Mesothelial cell of epicardium (in vitro differentiated cells): ENCODE measurements at regions not wholly inside any gene's neighbourhood (a gene's known extent, or its start where the extent isn't known, plus 50 kb on each side); places are given as distances from the start of the nearest gene placed in this dataset.

Source experiments
- DNase-seq, 2 experiments: peaks; one replicate each; pipeline ENCODE4 v3.0.0; 2021; ENCODE audit warnings: low spot score in 2 of 2; ENCODE audit not compliant: unreplicated experiment in 2 of 2
- H3K27ac Mint-ChIP-seq: 2 replicates; pipeline ENCODE4 v1.8.0; 2021; ENCODE audit warnings: mixed read lengths
- H3K27me3 Mint-ChIP-seq: 2 replicates; pipeline ENCODE4 v1.8.0; 2021; ENCODE audit warnings: low read depth, mixed read lengths
- H3K36me3 Mint-ChIP-seq: 2 replicates; pipeline ENCODE4 v1.8.0; 2021; ENCODE audit warnings: mixed read lengths
- H3K4me1 Mint-ChIP-seq: 2 replicates; pipeline ENCODE4 v1.8.0; 2021; ENCODE audit warnings: mixed read lengths
- H3K4me3 Mint-ChIP-seq: 2 replicates; pipeline ENCODE4 v1.8.0; 2021; ENCODE audit warnings: mild to moderate bottlenecking, moderate library complexity, mixed read lengths
- H3K9me3 Mint-ChIP-seq: 2 replicates; pipeline ENCODE4 v1.8.0; 2021; ENCODE audit warnings: mixed read lengths
- TF ChIP-seq, protein P1 (sequence below): fragments of 200-600 bp; sonication (generic); IDR thresholded peaks from one replicate; pipeline ENCODE4 v1.5.0; 2021; ENCODE audit warnings: antibody characterized with exemption; ENCODE audit not compliant: unreplicated experiment

DNA sequence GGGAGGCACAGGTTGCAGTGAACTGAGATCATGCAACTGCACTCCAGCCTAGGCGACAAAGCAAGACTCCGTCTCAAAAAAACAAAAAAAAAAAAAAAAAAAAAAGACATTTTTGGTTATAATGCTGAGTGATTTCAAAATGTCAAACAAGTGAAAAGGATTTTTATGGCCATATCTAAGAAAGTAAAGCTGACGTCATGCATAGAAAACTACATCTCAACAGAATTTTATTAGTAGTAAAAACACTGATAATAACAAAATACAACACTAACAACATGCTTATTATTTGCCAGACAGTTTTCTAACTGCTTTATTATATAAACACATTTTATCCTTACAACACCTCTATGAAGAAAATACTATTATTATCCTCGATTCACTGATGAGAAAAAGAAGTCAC is 833.0 kb upstream of the WWC1 start:
- no peaks in the 10 kb centered on the region for H3K36me3 Mint-ChIP-seq
- H3K4me3 Mint-ChIP-seq, result no peak overlapping the region
- H3K4me1 Mint-ChIP-seq, result peaks cover 5% of the 10 kb centered on the region
- peaks cover 11% of the 10 kb centered on the region for H3K9me3 Mint-ChIP-seq
- H3K27me3 Mint-ChIP-seq, result no peaks in the 10 kb centered on the region
- no peak for DNase-seq
- TF ChIP-seq, protein P1, sequence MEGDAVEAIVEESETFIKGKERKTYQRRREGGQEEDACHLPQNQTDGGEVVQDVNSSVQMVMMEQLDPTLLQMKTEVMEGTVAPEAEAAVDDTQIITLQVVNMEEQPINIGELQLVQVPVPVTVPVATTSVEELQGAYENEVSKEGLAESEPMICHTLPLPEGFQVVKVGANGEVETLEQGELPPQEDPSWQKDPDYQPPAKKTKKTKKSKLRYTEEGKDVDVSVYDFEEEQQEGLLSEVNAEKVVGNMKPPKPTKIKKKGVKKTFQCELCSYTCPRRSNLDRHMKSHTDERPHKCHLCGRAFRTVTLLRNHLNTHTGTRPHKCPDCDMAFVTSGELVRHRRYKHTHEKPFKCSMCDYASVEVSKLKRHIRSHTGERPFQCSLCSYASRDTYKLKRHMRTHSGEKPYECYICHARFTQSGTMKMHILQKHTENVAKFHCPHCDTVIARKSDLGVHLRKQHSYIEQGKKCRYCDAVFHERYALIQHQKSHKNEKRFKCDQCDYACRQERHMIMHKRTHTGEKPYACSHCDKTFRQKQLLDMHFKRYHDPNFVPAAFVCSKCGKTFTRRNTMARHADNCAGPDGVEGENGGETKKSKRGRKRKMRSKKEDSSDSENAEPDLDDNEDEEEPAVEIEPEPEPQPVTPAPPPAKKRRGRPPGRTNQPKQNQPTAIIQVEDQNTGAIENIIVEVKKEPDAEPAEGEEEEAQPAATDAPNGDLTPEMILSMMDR, result no peak
- H3K27ac Mint-ChIP-seq, result no peak overlapping the region

DNA sequence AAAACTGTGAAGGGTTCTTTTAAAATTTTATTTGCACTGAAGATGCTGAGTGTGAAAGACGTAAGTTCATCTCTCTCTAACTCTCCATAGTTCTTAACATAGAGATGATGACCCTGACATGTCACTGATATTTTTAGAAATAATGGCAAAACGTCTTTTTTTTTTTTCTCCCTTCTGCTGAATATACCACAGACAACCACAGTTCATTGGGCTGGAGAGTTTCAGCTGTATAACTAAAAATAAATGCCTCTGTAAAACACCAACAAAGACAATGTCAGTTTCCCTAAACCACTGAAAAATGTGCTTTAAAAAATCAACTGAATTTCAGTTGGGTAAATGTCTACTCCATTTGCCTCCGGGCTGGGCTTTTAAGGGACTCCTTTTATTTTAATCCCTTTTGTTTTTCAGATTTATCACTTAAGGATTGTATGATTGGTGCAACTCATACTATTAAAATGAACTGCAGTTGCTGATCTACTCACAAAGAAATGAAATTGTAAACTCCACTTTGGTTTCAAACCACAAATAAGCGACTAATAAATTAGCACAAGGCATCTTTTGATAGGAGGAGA is 830.9 kb upstream of the WWC1 start:
- H3K36me3 Mint-ChIP-seq, result no peaks in the 10 kb centered on the region
- H3K27me3 Mint-ChIP-seq, result no peaks in the 10 kb centered on the region
- no peak overlapping the region for H3K27ac Mint-ChIP-seq
- peaks cover 11% of the 10 kb centered on the region for H3K9me3 Mint-ChIP-seq
- TF ChIP-seq, protein P1, result no peak
- no peak for DNase-seq
- H3K4me1 Mint-ChIP-seq, result peaks cover 2% of the 10 kb centered on the region
- H3K4me3 Mint-ChIP-seq, result no peak overlapping the region

DNA sequence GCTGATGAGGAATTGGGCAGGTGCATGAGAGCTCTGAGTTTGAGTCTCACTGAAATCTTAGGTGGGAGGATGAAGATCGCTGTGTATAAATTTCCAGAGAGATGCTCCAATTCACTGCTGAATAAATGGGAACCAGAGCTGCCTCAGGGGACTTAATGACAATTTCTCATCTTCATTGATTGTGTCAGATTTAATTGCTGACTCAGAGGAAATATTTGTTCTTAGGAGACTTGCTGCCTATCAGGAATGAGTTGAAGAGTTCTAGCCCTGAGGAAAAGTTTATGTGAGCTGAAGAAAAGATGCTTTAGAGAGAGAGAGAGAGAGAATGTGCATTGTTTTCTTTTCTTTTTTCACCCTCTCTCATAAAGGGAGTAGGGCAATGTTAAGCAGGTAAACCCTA is 827.5 kb upstream of the WWC1 start:
- Mint-ChIP-seq H3K27ac (no peak overlapping the region), H3K9me3 (peaks cover 16% of the 10 kb centered on the region), H3K27me3 (no peaks in the 10 kb centered on the region), H3K36me3 (no peaks in the 10 kb centered on the region), H3K4me1 (no peaks in the 10 kb centered on the region), H3K4me3 (no peak overlapping the region)
- DNase-seq, result no peak
- TF ChIP-seq, protein P1, result no peak

DNA sequence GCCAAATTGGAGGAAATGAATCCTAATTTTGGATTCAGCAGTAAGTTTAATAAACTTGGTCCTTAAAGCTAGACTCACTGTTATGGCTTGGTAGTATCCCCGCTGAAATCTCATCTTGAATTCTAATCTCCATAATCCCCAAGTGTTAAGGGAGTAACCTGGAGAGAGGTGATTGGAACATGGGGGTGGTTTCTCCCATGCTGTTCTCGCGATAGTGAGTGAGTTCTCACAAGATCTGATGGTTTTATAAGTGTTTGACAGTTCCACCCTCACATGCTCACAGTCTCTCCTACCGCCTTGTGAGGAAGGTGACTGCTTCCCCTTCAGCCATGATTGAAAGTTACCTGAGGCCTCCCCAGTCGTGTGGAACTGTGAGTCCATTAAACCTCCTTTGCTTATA is 824.5 kb upstream of the WWC1 start:
- Mint-ChIP-seq H3K27me3 (no peaks in the 10 kb centered on the region), H3K4me3 (no peak overlapping the region), H3K9me3 (peaks cover 16% of the 10 kb centered on the region), H3K4me1 (no peaks in the 10 kb centered on the region), H3K36me3 (no peaks in the 10 kb centered on the region), H3K27ac (no peak overlapping the region)
- DNase-seq, result no peak
- TF ChIP-seq, protein P1, result no peak

DNA sequence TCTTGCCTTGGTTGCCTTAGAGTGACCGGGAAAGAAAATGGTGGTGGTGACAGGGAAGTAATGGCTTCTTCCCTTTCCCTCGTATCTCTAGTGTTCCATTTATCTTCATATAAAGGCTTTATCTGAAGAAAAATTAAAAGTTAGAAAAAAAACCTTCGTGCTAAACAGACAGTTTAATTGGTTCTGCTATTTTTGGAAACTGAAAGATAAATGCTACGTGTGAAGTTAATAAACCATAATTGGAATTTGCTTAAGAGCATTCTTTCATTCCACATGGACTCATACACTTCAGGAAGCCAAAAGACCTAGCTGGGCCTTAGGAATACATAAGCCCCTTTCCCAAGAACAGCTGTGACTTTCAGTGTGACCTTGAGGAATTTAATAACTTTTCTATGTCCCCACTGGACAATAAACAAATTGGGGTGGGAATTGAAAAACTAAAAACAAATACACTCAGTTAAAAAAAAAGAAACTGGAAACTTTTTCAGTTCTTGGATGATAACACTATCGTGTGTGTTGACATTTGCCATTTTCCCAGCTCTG is 818.8 kb upstream of the WWC1 start:
- no peak for DNase-seq
- Mint-ChIP-seq H3K9me3 (no peaks in the 10 kb centered on the region), H3K27ac (no peak overlapping the region), H3K27me3 (no peaks in the 10 kb centered on the region), H3K36me3 (no peaks in the 10 kb centered on the region), H3K4me3 (no peak overlapping the region), H3K4me1 (peaks cover 2% of the 10 kb centered on the region)
- TF ChIP-seq, protein P1, result no peak
